NCI-H2227 treated with DMSO at 0.1 percent for 48 hours (cell line): ENCODE measurements at regions not wholly inside any gene's neighbourhood (a gene's known extent, or its start where the extent isn't known, plus 50 kb on each side); places are given as distances from the start of the nearest gene placed in this dataset.
"Not testable (repeated sequence)": the region's sequence is repeated elsewhere in the genome, so short reads cannot be mapped to it uniquely, and the experiment has no call there.

Experiments
- DNase-seq: peaks from one replicate; lab custom pipeline; 2025; lab: John Stamatoyannopoulos, UW

DNA sequence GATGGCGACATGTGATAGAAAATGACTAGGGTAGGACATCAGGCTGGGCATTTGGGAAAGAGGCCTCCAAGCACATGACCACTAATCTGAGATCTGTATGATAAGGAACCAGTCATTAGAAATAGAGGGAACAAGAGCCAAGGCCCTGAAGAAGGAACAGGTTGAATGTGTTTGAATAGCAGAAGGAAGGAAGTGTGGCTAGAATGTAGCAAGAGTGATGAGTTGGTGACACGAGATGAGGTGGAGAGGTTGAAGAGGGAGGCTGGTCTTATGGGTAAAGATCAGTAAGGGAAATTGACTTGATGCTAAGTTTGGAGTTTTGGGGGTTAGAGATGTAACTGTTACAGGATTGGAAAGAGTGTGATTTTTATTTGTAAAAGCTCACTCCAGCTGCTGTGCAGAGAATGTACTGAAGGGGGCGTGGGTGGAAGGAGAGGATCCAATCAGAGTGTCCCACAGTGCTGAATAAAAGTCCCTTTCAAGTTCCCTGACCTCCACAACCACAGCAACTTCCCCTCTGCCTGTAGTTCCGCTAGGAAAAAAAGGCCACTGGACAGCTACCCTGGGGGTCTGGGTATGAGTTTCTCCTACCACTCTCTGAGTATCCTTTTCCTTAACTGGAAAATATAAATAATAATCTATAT is 295.0 kb downstream of the OMA1 start:
- DNase-seq: no peak

DNA sequence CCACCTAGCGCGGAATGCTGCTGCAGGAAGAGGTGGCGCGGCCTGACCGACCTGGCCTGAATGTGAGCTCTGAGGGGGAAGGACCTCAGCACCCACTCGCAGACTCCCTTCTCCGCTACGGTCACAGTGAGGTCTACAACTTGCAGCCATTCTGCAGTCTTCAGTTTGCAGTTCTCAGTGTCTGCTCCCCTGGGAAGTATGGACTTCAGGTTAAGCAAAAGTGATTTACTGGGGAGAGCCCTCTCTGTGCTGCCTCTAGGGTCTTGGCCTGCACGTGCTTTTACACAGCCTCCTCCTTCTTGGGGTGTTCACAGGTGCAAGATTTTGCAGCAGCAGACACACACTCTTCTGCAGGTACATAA is 296.0 kb downstream of the OMA1 start:
- no peak for DNase-seq

DNA sequence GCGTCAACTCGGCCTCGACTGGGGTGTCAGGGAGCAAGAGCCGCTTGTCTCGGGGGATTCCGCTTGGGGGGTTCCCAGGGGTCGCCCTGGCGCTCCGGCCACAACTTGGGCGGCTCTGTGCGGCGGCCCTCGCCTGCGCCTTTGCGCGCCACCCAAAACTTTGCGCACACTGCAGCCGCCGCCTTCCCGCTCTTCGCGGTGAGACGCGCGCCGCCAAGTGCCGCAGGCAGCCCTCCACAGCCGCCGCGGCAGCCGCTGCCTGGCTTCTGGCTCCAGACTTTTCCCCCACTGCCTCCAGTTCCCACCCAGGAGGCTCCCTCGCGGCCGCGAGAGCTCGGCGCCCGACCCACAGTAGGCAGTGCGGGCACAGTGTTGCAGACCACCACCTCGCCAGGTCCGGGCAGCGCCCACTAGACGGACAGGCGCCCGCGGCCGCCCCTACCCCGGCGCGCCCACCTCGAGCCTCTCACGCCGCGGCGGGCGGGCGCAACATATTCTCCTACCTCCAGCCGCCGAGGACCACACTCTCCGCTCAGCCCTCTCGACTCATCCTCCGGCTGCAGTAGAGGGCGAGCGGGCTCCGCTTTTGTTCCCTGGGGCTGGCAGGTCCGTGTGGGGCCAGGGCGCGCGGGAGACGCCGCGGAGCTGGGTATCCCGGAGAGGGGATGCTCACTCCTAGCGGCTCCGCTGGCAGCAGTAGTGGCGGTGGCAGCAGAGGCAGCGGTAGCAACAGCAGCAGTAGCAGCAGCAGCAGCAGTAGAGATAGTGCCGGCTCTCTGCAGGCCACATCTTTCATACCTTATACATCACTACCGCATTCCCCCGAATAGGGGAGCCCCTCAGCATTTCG is 296.6 kb downstream of the OMA1 start:
- DNase-seq: peak; percentile 65

DNA sequence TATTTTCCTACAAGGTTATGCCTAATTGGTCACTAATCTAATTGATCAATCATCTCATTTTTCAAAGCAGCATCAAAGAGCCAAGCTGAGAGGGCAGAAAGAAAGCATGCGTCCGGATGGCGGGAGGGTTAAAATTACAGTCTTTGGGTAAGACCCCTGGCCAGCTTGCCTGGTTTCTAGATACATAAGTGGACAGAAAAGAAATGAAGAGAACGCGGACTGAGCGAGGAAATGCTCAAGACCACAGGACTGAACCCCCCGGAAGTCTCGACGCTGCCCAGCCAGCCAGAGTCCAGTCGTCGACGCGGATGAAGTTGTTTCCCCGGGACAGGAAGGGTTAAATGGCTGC is 297.2 kb downstream of the OMA1 start:
- DNase-seq: no peak

GRCh38 chr1:58248791-58249190 is 297.7 kb downstream of the OMA1 start:
- DNase-seq: no peak

- no peak for DNase-seq
Measured at GRCh38 chr1:58248072-58248471, 298.5 kb downstream of the OMA1 start.

DNA sequence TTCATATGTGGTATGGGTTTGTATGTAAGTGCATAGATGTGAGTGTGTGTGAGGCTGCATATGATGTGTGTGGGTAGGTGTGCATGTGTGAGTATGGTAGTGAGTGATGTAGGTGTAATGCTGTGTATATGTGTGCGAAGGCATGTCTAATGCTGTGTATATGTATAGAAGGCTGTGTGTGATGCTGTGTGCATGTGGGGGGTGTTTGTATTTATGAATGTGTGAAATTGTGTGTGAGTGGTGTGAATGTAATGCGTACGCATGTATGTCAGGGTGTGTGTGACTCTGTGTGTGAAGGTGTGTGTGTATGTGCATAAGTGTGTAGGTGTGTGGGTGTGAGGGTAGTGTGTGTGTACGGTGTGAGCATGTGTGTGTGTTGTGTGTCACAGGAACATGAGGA is 300.0 kb downstream of the OMA1 start:
- DNase-seq: no peak

- DNase-seq: no peak
Measured at GRCh38 chr1:58244872-58245271, 301.7 kb downstream of the OMA1 start.

- DNase-seq: no peak
Measured at GRCh38 chr1:58238846-58239245, 307.7 kb downstream of the OMA1 start.

GRCh38 chr1:58233729-58234128 is 312.8 kb downstream of the OMA1 start:
- DNase-seq: no peak

DNA sequence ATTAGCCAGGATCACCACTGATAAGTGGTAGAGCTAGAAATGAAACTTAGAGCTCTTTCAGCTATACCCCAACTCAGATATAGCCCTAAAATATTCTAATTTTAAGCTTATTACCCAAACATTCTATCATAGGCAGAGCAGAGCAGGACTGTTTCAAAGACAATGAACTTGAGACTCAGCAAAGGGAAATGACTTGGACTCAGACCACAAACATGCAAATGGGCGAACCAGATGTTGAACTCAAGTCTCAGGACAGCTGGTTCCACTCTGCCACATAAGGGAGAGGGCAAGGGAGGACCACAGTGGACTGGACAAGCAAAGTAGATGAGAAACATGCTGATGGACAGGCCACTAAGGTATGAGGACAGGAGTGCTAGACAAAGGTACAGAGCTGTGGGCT is 315.3 kb downstream of the OMA1 start:
- DNase-seq: no peak

DNA sequence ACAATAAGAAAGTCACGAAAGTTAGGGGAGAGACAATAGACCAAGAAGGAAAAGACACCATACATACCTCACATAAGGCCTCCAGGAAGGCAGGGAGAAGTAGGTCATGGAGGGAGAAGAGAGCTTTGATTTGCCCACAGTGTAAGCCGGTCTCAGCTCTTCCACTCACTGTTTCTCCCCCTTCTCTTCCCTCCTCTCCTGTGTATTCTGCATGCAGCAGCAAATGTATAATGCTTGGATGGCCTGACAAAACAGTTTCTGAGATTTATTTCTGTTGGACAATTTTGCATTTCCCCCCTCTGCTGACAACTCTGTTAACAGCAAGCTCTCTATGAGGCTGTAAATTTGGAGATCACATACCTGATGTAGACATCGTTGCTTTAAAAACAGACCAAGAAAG is 318.9 kb downstream of the OMA1 start:
- no peak for DNase-seq

DNA sequence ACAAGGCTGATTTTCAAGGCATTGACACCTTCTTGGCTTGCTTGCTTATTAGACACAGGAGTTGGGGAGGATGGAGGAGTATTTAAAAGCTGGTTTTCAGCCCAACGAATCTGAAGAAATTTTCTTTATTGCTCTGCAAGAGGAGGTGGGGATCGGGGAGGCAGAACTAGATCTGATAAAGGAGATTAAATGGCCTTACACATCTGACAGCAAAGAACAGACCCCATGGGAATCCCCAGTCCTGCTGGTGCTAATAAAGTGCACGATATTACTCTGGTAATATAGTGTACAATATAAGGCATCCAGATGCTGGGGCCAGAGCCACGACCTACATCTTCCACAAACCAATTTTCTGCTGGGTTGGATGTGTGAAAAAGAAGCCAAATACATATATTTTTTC is 323.0 kb downstream of the OMA1 start:
- DNase-seq: no peak

DNA sequence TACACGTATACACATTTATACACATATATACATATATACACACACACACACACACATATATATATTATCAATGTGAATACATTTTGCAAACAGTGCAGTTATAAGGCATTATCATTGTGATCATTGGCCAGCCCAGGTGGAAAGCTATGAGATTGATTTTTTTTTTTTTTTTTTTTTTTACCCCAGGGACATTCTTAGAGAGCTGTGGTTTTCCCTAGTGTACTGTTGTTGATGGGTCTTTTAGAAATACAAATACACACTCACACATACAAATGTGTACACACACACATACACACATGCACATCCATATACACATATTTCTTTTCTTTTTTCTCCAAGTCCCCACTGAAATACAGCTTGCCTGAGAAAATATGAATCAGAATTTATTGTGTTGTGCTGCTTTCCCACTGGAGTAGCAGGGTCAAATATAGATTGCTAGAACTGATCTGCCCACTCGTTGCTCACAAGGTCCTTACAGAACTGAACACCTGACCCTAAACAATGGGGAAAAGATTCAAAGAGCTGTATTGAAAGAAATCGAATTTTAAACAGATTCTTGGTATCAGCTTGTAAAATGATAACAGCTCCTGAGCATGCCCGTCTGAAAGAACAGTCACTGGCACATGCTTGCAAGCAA is 325.6 kb downstream of the OMA1 start:
- no peak for DNase-seq

GRCh38 chr1:58216169-58216568 is 330.4 kb downstream of the OMA1 start:
- DNase-seq: not testable (repeated sequence)

- peak; percentile 25 for DNase-seq
Measured at GRCh38 chr1:58214674-58215073, 331.9 kb downstream of the OMA1 start.

GRCh38 chr1:58211869-58212268 is 334.7 kb downstream of the OMA1 start:
- DNase-seq: no peak

- DNase-seq: no peak
Measured at GRCh38 chr1:58209575-58209974, 337.0 kb downstream of the OMA1 start.

DNA sequence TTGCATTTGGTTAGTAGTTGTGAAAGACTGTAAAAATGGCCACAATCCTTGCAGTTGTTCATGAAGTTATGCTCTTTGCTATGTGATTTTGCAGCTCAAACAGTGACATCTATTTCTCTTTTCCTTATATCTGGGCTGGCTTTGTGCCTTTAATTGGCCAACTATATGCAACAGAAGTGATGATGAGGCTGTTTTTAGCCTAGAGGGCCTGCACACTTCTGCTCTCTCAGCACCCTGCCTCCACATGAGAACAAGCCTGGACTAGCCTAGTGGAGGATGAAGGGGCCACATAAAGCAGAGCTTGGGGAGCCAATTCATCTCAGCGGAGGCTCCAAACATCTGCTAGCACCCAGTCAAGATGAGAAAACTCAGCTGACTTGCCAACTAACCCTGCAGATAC is 339.8 kb downstream of the OMA1 start:
- no peak for DNase-seq

- no peak for DNase-seq
Measured at GRCh38 chr1:58204284-58204683, 342.2 kb downstream of the OMA1 start.

DNA sequence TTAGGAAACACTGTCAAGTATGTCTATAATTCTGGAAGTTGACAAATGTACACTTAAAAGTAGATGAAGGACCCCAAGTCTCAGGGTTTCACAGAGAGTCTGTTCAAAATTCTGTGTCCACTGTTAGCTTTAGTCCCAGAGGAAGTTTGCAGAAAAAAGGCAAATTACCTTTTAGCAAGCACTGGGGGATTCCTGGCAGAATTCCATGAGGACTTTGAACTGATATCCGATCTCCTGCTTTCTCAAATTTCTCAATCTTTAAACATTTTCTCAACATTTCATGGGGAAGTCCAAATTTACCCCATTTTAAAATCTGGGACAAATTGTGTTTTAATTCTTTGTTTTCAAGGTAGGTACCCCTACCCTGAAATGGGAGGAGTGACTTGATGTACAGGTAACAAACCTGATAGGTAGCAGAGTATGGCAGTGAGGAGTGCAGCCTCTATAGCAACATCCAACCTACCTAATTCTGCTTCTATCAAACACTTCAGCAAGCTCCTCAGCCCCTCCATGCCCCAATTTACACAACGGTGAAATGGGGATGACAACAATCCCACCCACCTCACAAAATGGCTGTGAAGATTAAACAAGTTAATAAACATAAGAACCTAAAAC is 344.9 kb downstream of the OMA1 start:
- DNase-seq: no peak

- DNase-seq: no peak
Measured at GRCh38 chr1:58200437-58200836, 346.1 kb downstream of the OMA1 start.

DNA sequence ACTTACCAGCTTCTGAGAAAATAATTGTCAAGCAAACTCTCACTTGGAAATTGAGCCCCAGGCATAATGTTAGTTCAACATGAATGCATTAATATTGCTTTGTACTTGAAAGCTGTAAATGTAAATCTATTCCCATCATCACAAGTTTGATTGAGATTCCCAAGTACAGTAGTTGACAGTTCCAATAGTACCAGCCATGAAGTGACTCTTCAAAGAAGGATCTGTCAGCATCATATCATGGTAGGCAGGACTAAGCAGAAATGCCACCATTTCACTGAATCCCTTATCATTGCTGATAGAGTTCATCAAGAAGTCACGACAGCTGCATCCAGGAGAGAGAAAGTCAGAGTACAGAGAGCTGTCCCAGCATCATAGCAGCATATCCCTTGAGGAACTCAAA is 348.7 kb downstream of the OMA1 start:
- DNase-seq: no peak
